ENCODE measurements at regions not wholly inside any gene's neighbourhood (a gene's known extent, or its start where the extent isn't known, plus 50 kb on each side); places are given as distances from the start of the nearest gene placed in this dataset.

- TF ChIP-seq, protein P1, sequence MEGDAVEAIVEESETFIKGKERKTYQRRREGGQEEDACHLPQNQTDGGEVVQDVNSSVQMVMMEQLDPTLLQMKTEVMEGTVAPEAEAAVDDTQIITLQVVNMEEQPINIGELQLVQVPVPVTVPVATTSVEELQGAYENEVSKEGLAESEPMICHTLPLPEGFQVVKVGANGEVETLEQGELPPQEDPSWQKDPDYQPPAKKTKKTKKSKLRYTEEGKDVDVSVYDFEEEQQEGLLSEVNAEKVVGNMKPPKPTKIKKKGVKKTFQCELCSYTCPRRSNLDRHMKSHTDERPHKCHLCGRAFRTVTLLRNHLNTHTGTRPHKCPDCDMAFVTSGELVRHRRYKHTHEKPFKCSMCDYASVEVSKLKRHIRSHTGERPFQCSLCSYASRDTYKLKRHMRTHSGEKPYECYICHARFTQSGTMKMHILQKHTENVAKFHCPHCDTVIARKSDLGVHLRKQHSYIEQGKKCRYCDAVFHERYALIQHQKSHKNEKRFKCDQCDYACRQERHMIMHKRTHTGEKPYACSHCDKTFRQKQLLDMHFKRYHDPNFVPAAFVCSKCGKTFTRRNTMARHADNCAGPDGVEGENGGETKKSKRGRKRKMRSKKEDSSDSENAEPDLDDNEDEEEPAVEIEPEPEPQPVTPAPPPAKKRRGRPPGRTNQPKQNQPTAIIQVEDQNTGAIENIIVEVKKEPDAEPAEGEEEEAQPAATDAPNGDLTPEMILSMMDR (IDR thresholded peaks at IDR 0.05; ENCODE audit: low read depth, low read length), result no peak
- no peak for TF ChIP-seq EZH2phosphoT487 (IDR thresholded peaks at IDR 0.05; ENCODE audit: low read depth)
Observed at GRCh38 chr3:181615666-181616065, 96.1 kb upstream of the SOX2 start.

All from OCI-LY3 (cell line).